RKO (cell line): ENCODE measurements at regions not wholly inside any gene's neighbourhood (a gene's known extent, or its start where the extent isn't known, plus 50 kb on each side); places are given as distances from the start of the nearest gene placed in this dataset.

Experiments
- DNase-seq: peaks from one replicate; pipeline ENCODE4 v3.0.0-alpha.2; 2016; ENCODE audit warnings: low spot score

GRCh38 chr14:97592341-97592980 is 795.3 kb downstream of the VRK1 start:
- no peak for DNase-seq

GRCh38 chr14:97594306-97594705 is 797.1 kb downstream of the VRK1 start:
- no peak for DNase-seq

GRCh38 chr14:97602438-97603117 is 805.4 kb downstream of the VRK1 start:
- no peak for DNase-seq

- DNase-seq, result no peak
Measured at GRCh38 chr14:97603201-97603600, 806.0 kb downstream of the VRK1 start.

GRCh38 chr14:97604731-97605130 is 807.5 kb downstream of the VRK1 start:
- no peak for DNase-seq

- DNase-seq, result no peak
Measured at GRCh38 chr14:97618401-97618800, 821.2 kb downstream of the VRK1 start.

- no peak for DNase-seq
Measured at GRCh38 chr14:97618917-97619690, 821.9 kb downstream of the VRK1 start.

GRCh38 chr14:97620066-97620465 is 822.9 kb downstream of the VRK1 start:
- no peak for DNase-seq

GRCh38 chr14:97624985-97625384 is 827.8 kb downstream of the VRK1 start:
- DNase-seq, result no peak

GRCh38 chr14:97625477-97625876 is 828.3 kb downstream of the VRK1 start:
- no peak for DNase-seq

- DNase-seq, result no peak
Measured at GRCh38 chr14:97626088-97626487, 828.9 kb downstream of the VRK1 start.

GRCh38 chr14:97630249-97630648 is 833.1 kb downstream of the VRK1 start:
- DNase-seq, result no peak

GRCh38 chr14:97633131-97633738 is 836.1 kb downstream of the VRK1 start:
- no peak for DNase-seq

GRCh38 chr14:97634751-97635150 is 837.6 kb downstream of the VRK1 start:
- DNase-seq, result no peak

- DNase-seq, result no peak
Measured at GRCh38 chr14:97638864-97639263, 841.7 kb downstream of the VRK1 start.

- DNase-seq, result no peak
Measured at GRCh38 chr14:97640031-97640430, 842.8 kb downstream of the VRK1 start.

GRCh38 chr14:97641827-97642226 is 844.6 kb downstream of the VRK1 start:
- no peak for DNase-seq

GRCh38 chr14:97642631-97643030 is 845.4 kb downstream of the VRK1 start:
- no peak for DNase-seq

- no peak for DNase-seq
Measured at GRCh38 chr14:97644365-97644764, 847.2 kb downstream of the VRK1 start.

GRCh38 chr14:97649752-97650151 is 852.6 kb downstream of the VRK1 start:
- DNase-seq, result no peak

- no peak for DNase-seq
Measured at GRCh38 chr14:97655169-97655948, 858.2 kb downstream of the VRK1 start.

GRCh38 chr14:97657609-97658008 is 860.4 kb downstream of the VRK1 start:
- no peak for DNase-seq
